H1 (cell line): ENCODE measurements at regions not wholly inside any gene's neighbourhood (a gene's known extent, or its start where the extent isn't known, plus 50 kb on each side); places are given as distances from the start of the nearest gene placed in this dataset.

ENCODE experiments used
- CTCF ChIA-PET: fragments of 300-600 bp; sonication (Branson Sonifier 250); formaldehyde crosslinking; loops from one replicate; lab custom pipeline; 2021; ENCODE audit not compliant: partially characterized antibody; lab: Charles Lee
- POLR2A ChIA-PET: fragments of 300-600 bp; sonication (Branson Sonifier 250); formaldehyde crosslinking; loops from one replicate; lab custom pipeline; 2021; ENCODE audit warnings: inconsistent platforms; ENCODE audit not compliant: partially characterized antibody; lab: Charles Lee
- DNase-seq, 2 experiments: peaks; one replicate each; pipeline versions ENCODE4 v3.0.0 to v3.0.0-alpha.2; 2010 to 2022; ENCODE audit warnings: low spot score in 2 of 2, low read depth in 1 of 2, mixed read lengths in 1 of 2
- FAIRE-seq: peaks from 2 replicates; lab custom pipeline; 2011; peaks lifted over from hg19 to GRCh38; lab: Jason Lieb, UNC
- H2AFZ ChIP-seq: 2 replicates; pipeline ENCODE4 v1.8.1; 2012; ENCODE audit warnings: low read length, inconsistent platforms
- H2AK5ac ChIP-seq: 2 replicates; pipeline ENCODE4 v1.6.1; 2013; ENCODE audit warnings: low read depth, low read length
- H2BK120ac ChIP-seq: replicated peaks from 2 replicates; pipeline ENCODE3; 2013; ENCODE audit warnings: low read depth, low read length, inconsistent platforms
- H2BK12ac ChIP-seq: 2 replicates; pipeline ENCODE4 v1.6.1; 2013; ENCODE audit warnings: low read depth, low read length
- H2BK15ac ChIP-seq: 2 replicates; pipeline ENCODE4 v1.6.1; 2013; ENCODE audit warnings: low read length
- H2BK20ac ChIP-seq: 2 replicates; pipeline ENCODE4 v1.6.1; 2013; ENCODE audit warnings: low read length
- H2BK5ac ChIP-seq: 2 replicates; pipeline ENCODE4 v1.6.1; 2013; ENCODE audit warnings: low read depth, low read length
- H3K14ac ChIP-seq: 2 replicates; pipeline ENCODE4 v1.6.1; 2013; ENCODE audit warnings: inconsistent platforms; ENCODE audit not compliant: insufficient read length
- H3K18ac ChIP-seq: 2 replicates; pipeline ENCODE4 v1.6.1; 2013; ENCODE audit warnings: low read length; ENCODE audit errors: extremely low read depth
- H3K23ac ChIP-seq: 2 replicates; pipeline ENCODE4 v1.6.1; 2013; ENCODE audit warnings: inconsistent platforms; ENCODE audit not compliant: insufficient read length
- H3K23me2 ChIP-seq: 2 replicates; pipeline ENCODE4 v1.6.1; 2013; ENCODE audit warnings: low read depth, low read length
- H3K27ac ChIP-seq: 2 replicates; pipeline ENCODE4 v1.6.1; 2011; ENCODE audit warnings: low read depth, low read length, inconsistent platforms
- H3K27me3 ChIP-seq, 4 experiments: replicated peaks in 1 of 4; 1 replicate in 1 of 4; 2 replicates in 3 of 4; pipeline versions ENCODE4 v1.6.1 to v1.8.1; 2011 to 2013; ENCODE audit warnings: low read length in 3 of 4, mild to moderate bottlenecking in 3 of 4, inconsistent platforms in 2 of 4, mixed read lengths in 2 of 4, moderate library complexity in 1 of 4; ENCODE audit not compliant: control insufficient read depth in 3 of 4, insufficient read depth in 3 of 4; ENCODE audit errors: extremely low read depth in 1 of 4
- H3K36me3 ChIP-seq, 4 experiments: 2 replicates each; pipeline versions ENCODE4 v1.6.1 to v1.8.1; 2011 to 2013; ENCODE audit warnings: mild to moderate bottlenecking in 4 of 4, low read length in 3 of 4, moderate library complexity in 2 of 4, control low read depth in 1 of 4, inconsistent platforms in 1 of 4; ENCODE audit not compliant: insufficient read depth in 4 of 4, control insufficient read depth in 2 of 4
- H3K4ac ChIP-seq: replicated peaks from 2 replicates; pipeline ENCODE3; 2013; ENCODE audit warnings: low read length, low read depth, mixed read lengths, inconsistent platforms; ENCODE audit not compliant: insufficient read length
- H3K4me1 ChIP-seq, 4 experiments: replicated peaks in 1 of 4; 1 replicate in 1 of 4; 2 replicates in 3 of 4; pipeline versions ENCODE4 v1.6.1 to v1.8.1; 2011 to 2013; ENCODE audit warnings: low read length in 3 of 4, inconsistent platforms in 2 of 4, mixed read lengths in 1 of 4; ENCODE audit not compliant: insufficient read depth in 4 of 4, control insufficient read depth in 3 of 4
- H3K4me2 ChIP-seq, 2 experiments: 2 replicates each; pipeline versions ENCODE4 v1.6.1 to v1.8.1; 2011 to 2013; ENCODE audit warnings: low read depth in 2 of 2, low read length in 2 of 2, control low read depth in 1 of 2, inconsistent platforms in 1 of 2, mild to moderate bottlenecking in 1 of 2; ENCODE audit not compliant: insufficient read depth in 1 of 2
- H3K4me3 ChIP-seq, 4 experiments: fragments of 200-600, 300-600 bp in 1 of 4; sonication (generic), shearing (Covaris generic), sonication (Bioruptor Twin) in 1 of 4; 2 replicates each; pipeline versions ENCODE4 v1.5.1 to v1.8.1; 2011 to 2016; ENCODE audit warnings: low read length in 4 of 4, low read depth in 3 of 4, control low read depth in 2 of 4, inconsistent platforms in 2 of 4, mild to moderate bottlenecking in 2 of 4, mixed read lengths in 1 of 4, moderate library complexity in 1 of 4; ENCODE audit not compliant: insufficient read depth in 2 of 4; ENCODE audit errors: extremely low read depth in 1 of 4
- H3K56ac ChIP-seq: replicated peaks from 2 replicates; pipeline ENCODE3; 2013; ENCODE audit warnings: low read depth, mild to moderate bottlenecking, mixed read lengths, low read length, inconsistent platforms; ENCODE audit not compliant: insufficient read length
- H3K79me1 ChIP-seq: 2 replicates; pipeline ENCODE4 v1.6.1; 2013; ENCODE audit warnings: low read depth, low read length, control low read depth
- H3K79me2 ChIP-seq, 2 experiments: 2 replicates each; pipeline versions ENCODE4 v1.6.1 to v1.8.1; 2012 to 2013; ENCODE audit warnings: low read length in 2 of 2, mild to moderate bottlenecking in 2 of 2, inconsistent platforms in 1 of 2; ENCODE audit not compliant: insufficient read depth in 2 of 2, control insufficient read depth in 1 of 2
- H3K9ac ChIP-seq, 4 experiments: replicated peaks in 1 of 4; 1 replicate in 1 of 4; 2 replicates in 3 of 4; pipeline versions ENCODE4 v1.6.1 to v1.8.1; 2011 to 2013; ENCODE audit warnings: low read depth in 3 of 4, low read length in 3 of 4, control low read depth in 2 of 4, mild to moderate bottlenecking in 2 of 4, moderate library complexity in 2 of 4, inconsistent platforms in 1 of 4; ENCODE audit errors: extremely low read depth in 1 of 4
- H3K9me3 ChIP-seq, 2 experiments: 2 replicates each; pipeline versions ENCODE4 v1.6.1 to v1.8.1; 2012 to 2013; ENCODE audit warnings: mild to moderate bottlenecking in 2 of 2, moderate library complexity in 2 of 2, control low read depth in 1 of 2, inconsistent platforms in 1 of 2, low read depth in 1 of 2, low read length in 1 of 2, mixed read lengths in 1 of 2; ENCODE audit not compliant: insufficient read depth in 2 of 2
- H4K20me1 ChIP-seq, 2 experiments: replicated peaks in 1 of 2; 2 replicates each; pipeline versions ENCODE3 to v1.8.1; 2011 to 2013; ENCODE audit warnings: inconsistent platforms in 2 of 2, low read length in 2 of 2, mild to moderate bottlenecking in 1 of 2; ENCODE audit not compliant: insufficient read depth in 2 of 2, control insufficient read depth in 1 of 2
- H4K5ac ChIP-seq: 2 replicates; pipeline ENCODE4 v1.6.1; 2013; ENCODE audit warnings: low read length, low read depth, mixed read lengths, inconsistent platforms; ENCODE audit not compliant: insufficient read length
- H4K8ac ChIP-seq: 2 replicates; pipeline ENCODE4 v1.8.0; 2013; ENCODE audit warnings: mild to moderate bottlenecking, moderate library complexity, low read length, inconsistent platforms; ENCODE audit not compliant: insufficient read depth; ENCODE audit errors: extremely low read depth
- H4K91ac ChIP-seq: replicated peaks from 2 replicates; pipeline ENCODE3; 2013; ENCODE audit warnings: low read length, mixed read lengths, inconsistent platforms; ENCODE audit not compliant: insufficient read length
- ASH2L ChIP-seq: fragments of 200-600, 300-600 bp; sonication (generic); IDR thresholded peaks from one replicate; pipeline ENCODE4 v1.7.1; 2017; ENCODE audit warnings: low read length
- BACH1 ChIP-seq: IDR thresholded peaks from 2 replicates; pipeline ENCODE4 v1.6.1; 2012; ENCODE audit warnings: low read length, improper control_type of control experiment
- CTBP2 ChIP-seq: IDR thresholded peaks from 2 replicates; pipeline ENCODE4 v1.7.0; 2011; ENCODE audit warnings: borderline replicate concordance, mild to moderate bottlenecking, moderate library complexity, mixed read lengths, low read length; ENCODE audit not compliant: insufficient read depth, insufficient read length
- HDAC6 ChIP-seq: IDR thresholded peaks from one replicate; pipeline ENCODE4 v1.7.1; 2012; ENCODE audit warnings: low read depth, mild to moderate bottlenecking, inconsistent platforms, low read length, moderate library complexity
- JUND ChIP-seq: IDR thresholded peaks from 2 replicates; pipeline ENCODE4 v1.6.1; 2011; ENCODE audit warnings: mild to moderate bottlenecking, improper control_type of control experiment, low read length
- PHF8 ChIP-seq: fragments of 200-600 bp; sonication (generic); conservative IDR thresholded peaks from 2 replicates; pipeline ENCODE4 v1.7.1; 2012; ENCODE audit warnings: low read depth, mild to moderate bottlenecking, inconsistent platforms, low read length, moderate library complexity
- SIX5 ChIP-seq: IDR thresholded peaks from 2 replicates; pipeline ENCODE4 v1.6.1; 2011; ENCODE audit warnings: mild to moderate bottlenecking, low read depth, low read length
- SP2 ChIP-seq: IDR thresholded peaks from 2 replicates; pipeline ENCODE4 v1.6.1; 2012; ENCODE audit warnings: mild to moderate bottlenecking, low read length, inconsistent platforms
- TAF1 ChIP-seq: IDR thresholded peaks from 2 replicates; pipeline ENCODE4 v1.6.1; 2011; ENCODE audit warnings: mild to moderate bottlenecking, low read depth, low read length
- TCF12 ChIP-seq: IDR thresholded peaks from 2 replicates; pipeline ENCODE4 v1.6.1; 2011; ENCODE audit warnings: low read depth, mild to moderate bottlenecking, low read length
- TF ChIP-seq, protein P1 (sequence below): IDR thresholded peaks from 2 replicates; pipeline ENCODE4 v1.6.1; 2011; ENCODE audit warnings: low read length, improper control_type of control experiment
- TF ChIP-seq, protein P2 (sequence below): IDR thresholded peaks from 2 replicates; pipeline ENCODE4 v1.6.1; 2012; ENCODE audit warnings: inconsistent platforms
- TF ChIP-seq, protein P3 (sequence below), 3 experiments: IDR thresholded peaks; 1 replicate in 2 of 3; 2 replicates in 1 of 3; pipeline versions ENCODE4 v1.5.1 to v1.6.1; 2011; ENCODE audit warnings: low read length in 3 of 3, mild to moderate bottlenecking in 3 of 3, inconsistent platforms in 2 of 3, low read depth in 1 of 3, moderate library complexity in 1 of 3; ENCODE audit not compliant: insufficient read depth in 1 of 3; ENCODE audit errors: control extremely low read depth in 1 of 3

DNA sequence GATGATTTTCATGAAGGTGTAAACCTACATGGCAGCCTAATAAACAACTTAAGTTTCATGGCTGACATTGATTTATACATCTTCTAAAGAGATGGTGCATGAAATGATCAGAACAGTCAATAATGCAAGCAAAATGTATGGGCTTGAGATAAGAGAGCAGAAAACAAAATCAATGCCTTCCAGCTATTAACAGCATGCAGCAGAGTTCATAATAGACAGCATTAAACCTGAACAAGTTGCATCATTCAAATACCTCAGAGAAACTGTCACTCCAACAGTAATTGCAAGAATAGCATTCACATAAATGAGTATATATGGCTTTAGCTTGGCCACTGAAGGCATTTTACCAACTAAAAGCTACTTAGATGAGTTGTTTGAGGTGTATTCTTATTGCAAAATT lies 319.6 kb upstream of the ARID1B start:
- no peak overlapping the region for H2BK15ac ChIP-seq
- H4K91ac ChIP-seq = no peak overlapping the region
- no peaks in the 10 kb centered on the region for H3K9me3 ChIP-seq
- FAIRE-seq = no peak
- H4K20me1 ChIP-seq = no peaks in the 10 kb centered on the region
- no peaks in the 10 kb centered on the region for H3K27me3 ChIP-seq
- no peaks in the 10 kb centered on the region for H3K79me2 ChIP-seq
- no peak overlapping the region for H2AK5ac ChIP-seq
- no peaks in the 10 kb centered on the region for H3K79me1 ChIP-seq
- POLR2A ChIA-PET = no interaction called here
- H3K56ac ChIP-seq = no peak overlapping the region
- no peak overlapping the region for H3K23ac ChIP-seq
- no peak overlapping the region for H2AFZ ChIP-seq
- no peak overlapping the region for H3K9ac ChIP-seq
- no peak overlapping the region for H4K5ac ChIP-seq
- no peak for DNase-seq
- H2BK5ac ChIP-seq = no peak overlapping the region
- H3K23me2 ChIP-seq = no peaks in the 10 kb centered on the region
- H4K8ac ChIP-seq = no peak overlapping the region
- H3K4ac ChIP-seq = no peak overlapping the region
- no peaks in the 10 kb centered on the region for H3K4me1 ChIP-seq
- no peak overlapping the region for H3K18ac ChIP-seq
- H2BK12ac ChIP-seq = no peak overlapping the region
- no peak overlapping the region for H3K27ac ChIP-seq
- H2BK20ac ChIP-seq = no peak overlapping the region
- no peak overlapping the region for H3K14ac ChIP-seq
- no peak overlapping the region for H3K4me3 ChIP-seq
- H2BK120ac ChIP-seq = no peak overlapping the region
- H3K4me2 ChIP-seq = no peak overlapping the region
- H3K36me3 ChIP-seq = no peaks in the 10 kb centered on the region
- CTCF ChIA-PET = no interaction called here
- TF ChIP-seq, protein P1, sequence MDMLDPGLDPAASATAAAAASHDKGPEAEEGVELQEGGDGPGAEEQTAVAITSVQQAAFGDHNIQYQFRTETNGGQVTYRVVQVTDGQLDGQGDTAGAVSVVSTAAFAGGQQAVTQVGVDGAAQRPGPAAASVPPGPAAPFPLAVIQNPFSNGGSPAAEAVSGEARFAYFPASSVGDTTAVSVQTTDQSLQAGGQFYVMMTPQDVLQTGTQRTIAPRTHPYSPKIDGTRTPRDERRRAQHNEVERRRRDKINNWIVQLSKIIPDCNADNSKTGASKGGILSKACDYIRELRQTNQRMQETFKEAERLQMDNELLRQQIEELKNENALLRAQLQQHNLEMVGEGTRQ = no peak
- TF ChIP-seq TCF12 (no peak), TAF1 (no peak), PHF8 (no peak), HDAC6 (no peak), JUND (no peak), SIX5 (no peak), BACH1 (no peak), SP2 (no peak), CTBP2 (no peak), ASH2L (no peak)
- TF ChIP-seq, protein P2, sequence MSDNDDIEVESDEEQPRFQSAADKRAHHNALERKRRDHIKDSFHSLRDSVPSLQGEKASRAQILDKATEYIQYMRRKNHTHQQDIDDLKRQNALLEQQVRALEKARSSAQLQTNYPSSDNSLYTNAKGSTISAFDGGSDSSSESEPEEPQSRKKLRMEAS = no peak
- TF ChIP-seq, protein P3, sequence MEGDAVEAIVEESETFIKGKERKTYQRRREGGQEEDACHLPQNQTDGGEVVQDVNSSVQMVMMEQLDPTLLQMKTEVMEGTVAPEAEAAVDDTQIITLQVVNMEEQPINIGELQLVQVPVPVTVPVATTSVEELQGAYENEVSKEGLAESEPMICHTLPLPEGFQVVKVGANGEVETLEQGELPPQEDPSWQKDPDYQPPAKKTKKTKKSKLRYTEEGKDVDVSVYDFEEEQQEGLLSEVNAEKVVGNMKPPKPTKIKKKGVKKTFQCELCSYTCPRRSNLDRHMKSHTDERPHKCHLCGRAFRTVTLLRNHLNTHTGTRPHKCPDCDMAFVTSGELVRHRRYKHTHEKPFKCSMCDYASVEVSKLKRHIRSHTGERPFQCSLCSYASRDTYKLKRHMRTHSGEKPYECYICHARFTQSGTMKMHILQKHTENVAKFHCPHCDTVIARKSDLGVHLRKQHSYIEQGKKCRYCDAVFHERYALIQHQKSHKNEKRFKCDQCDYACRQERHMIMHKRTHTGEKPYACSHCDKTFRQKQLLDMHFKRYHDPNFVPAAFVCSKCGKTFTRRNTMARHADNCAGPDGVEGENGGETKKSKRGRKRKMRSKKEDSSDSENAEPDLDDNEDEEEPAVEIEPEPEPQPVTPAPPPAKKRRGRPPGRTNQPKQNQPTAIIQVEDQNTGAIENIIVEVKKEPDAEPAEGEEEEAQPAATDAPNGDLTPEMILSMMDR (IDR thresholded peaks at IDR 0.05; ENCODE audit: control extremely low read depth in 1 of 3, insufficient read depth in 1 of 3, low read depth in 1 of 3, low read length in 3 of 3) = no peak
